ENCODE measurements at regions not wholly inside any gene's neighbourhood (a gene's known extent, or its start where the extent isn't known, plus 50 kb on each side); places are given as distances from the start of the nearest gene placed in this dataset.

DNA sequence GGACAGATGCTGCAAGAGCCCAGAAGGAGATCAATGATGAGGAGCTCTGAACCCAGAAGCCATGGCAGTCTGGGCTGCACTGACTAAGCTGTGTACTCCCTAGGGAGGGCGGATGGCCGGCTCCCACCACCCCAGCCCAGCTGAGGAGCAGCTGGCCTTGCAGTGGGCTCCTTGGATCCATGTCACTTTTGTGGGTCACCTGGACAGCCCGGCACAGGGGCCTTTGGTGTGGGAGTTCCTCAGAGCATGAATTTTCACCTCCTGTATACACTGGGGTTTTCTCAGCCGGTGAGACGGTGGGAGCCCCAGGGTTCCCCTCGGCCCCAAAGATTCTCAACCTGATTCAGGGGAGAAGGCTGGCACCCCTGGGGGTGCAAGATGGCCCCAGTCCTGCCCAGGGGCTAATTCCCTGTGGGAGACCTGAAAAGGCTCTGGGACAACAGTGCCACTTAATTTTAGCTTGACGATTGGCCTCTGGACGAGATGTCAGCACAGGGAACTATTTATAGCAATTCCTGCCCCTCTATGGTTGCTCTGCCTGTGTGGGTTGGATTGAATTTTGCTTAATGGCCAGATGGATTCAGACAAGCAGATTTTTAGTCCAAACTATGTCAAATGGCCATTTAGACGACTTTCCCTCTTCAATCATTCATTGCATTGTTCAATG lies 121.6 kb upstream of the PMEPA1 start:
- H3K4me3 ChIP-seq (ENCODE audit: low read depth, low read length): no peak overlapping the region
- DNase-seq (ENCODE audit: low read depth): no peak
- TF ChIP-seq, protein P1, sequence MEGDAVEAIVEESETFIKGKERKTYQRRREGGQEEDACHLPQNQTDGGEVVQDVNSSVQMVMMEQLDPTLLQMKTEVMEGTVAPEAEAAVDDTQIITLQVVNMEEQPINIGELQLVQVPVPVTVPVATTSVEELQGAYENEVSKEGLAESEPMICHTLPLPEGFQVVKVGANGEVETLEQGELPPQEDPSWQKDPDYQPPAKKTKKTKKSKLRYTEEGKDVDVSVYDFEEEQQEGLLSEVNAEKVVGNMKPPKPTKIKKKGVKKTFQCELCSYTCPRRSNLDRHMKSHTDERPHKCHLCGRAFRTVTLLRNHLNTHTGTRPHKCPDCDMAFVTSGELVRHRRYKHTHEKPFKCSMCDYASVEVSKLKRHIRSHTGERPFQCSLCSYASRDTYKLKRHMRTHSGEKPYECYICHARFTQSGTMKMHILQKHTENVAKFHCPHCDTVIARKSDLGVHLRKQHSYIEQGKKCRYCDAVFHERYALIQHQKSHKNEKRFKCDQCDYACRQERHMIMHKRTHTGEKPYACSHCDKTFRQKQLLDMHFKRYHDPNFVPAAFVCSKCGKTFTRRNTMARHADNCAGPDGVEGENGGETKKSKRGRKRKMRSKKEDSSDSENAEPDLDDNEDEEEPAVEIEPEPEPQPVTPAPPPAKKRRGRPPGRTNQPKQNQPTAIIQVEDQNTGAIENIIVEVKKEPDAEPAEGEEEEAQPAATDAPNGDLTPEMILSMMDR (IDR thresholded peaks at IDR 0.05; ENCODE audit: low read depth, low read length, missing control alignments): no peak
- in situ Hi-C loops (cut with HindIII; ENCODE audit: low sequenced_read_pairs): no loop called here

- TF ChIP-seq, protein P1 (IDR thresholded peaks at IDR 0.05; ENCODE audit: low read depth, low read length, missing control alignments): no peak
- in situ Hi-C loops (cut with HindIII; ENCODE audit: low sequenced_read_pairs): no loop called here
Measured at GRCh38 chr20:57830515-57830895, 120.7 kb upstream of the PMEPA1 start.

GRCh38 chr20:57829805-57830514 lies 120.1 kb upstream of the PMEPA1 start:
- in situ Hi-C loops (cut with HindIII; ENCODE audit: low sequenced_read_pairs): no loop called here
- DNase-seq (ENCODE audit: low read depth): no peak
- no peak overlapping the region for H3K4me3 ChIP-seq (ENCODE audit: low read depth, low read length)

More at GRCh38 chr20:57830515-57830895, 120.7 kb upstream of the PMEPA1 start:
- no peak for DNase-seq (ENCODE audit: low read depth)
- H3K4me3 ChIP-seq (ENCODE audit: low read depth, low read length): no peak overlapping the region

GRCh38 chr20:57829336-57829735 lies 119.5 kb upstream of the PMEPA1 start:
- TF ChIP-seq, protein P1 (IDR thresholded peaks at IDR 0.05; ENCODE audit: low read depth, low read length, missing control alignments): no peak
- no peak for DNase-seq (ENCODE audit: low read depth)
- in situ Hi-C loops (cut with HindIII; ENCODE audit: low sequenced_read_pairs): no loop called here
- H3K4me3 ChIP-seq (ENCODE audit: low read depth, low read length): no peak overlapping the region

More at GRCh38 chr20:57829805-57830514, 120.1 kb upstream of the PMEPA1 start:
- TF ChIP-seq, protein P1 (IDR thresholded peaks at IDR 0.05; ENCODE audit: low read depth, low read length, missing control alignments): no peak

DNA sequence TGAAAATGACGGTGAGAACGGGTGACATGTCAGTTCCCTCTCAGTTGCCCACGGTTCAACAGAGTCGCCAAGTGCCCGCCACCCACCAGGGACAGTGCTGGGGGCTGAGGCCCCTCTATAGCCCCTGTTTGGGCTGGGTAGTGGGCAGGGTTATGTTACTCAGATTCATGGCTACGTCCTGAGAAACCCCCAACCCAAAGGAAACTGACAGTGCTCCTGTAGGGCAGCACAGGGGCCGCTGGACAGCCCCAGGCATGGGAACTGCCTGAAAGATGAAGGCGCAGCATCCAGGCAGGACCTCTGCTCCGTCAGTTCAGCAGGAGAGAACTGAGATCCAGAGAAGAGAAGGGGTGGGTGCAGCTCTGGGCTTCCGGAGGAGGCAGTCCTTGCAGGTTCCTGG lies 118.9 kb upstream of the PMEPA1 start:
- in situ Hi-C loops (cut with HindIII; ENCODE audit: low sequenced_read_pairs): no loop called here
- TF ChIP-seq, protein P1 (IDR thresholded peaks at IDR 0.05; ENCODE audit: low read depth, low read length, missing control alignments): no peak
- H3K4me3 ChIP-seq (ENCODE audit: low read depth, low read length): no peak overlapping the region
- DNase-seq (ENCODE audit: low read depth): no peak

DNA sequence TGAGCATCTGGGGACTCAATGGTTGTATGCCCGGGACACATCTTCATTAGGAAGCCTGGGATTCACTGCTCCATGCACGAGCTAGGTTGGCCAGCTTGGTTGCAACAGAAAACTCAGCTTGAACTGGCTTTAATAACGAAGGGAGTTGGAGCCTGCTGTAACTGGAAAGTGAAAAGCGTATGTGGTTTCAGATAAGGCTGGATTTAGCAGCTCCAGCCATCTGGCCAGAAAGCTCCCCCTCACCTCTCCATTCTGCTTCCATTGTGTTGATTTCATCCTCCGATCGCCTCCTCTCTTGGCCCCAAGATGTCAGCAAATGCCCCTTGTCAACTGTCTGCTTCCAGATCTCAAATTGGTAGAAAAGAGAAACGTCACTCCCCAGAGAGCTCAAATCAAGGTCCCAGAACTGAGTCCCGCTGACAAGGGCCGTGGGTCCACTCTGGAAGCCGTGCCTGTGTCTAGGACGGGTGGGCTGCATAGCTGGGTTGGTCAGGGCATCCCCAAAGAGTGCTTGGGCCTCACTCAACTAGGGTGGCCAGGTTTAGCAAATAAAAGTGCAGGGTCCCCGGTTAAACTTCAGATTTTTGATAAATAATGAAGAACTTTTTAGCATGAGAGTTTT lies 117.0 kb upstream of the PMEPA1 start:
- in situ Hi-C loops (cut with HindIII; ENCODE audit: low sequenced_read_pairs): no loop called here
- TF ChIP-seq, protein P1 (IDR thresholded peaks at IDR 0.05; ENCODE audit: low read depth, low read length, missing control alignments): no peak
- no peak overlapping the region for H3K4me3 ChIP-seq (ENCODE audit: low read depth, low read length)
- DNase-seq (ENCODE audit: low read depth): no peak

Measured in astrocyte of the cerebellum (primary cell).